ENCODE measurements at regions not wholly inside any gene's neighbourhood (a gene's known extent, or its start where the extent isn't known, plus 50 kb on each side); places are given as distances from the start of the nearest gene placed in this dataset.

DNA sequence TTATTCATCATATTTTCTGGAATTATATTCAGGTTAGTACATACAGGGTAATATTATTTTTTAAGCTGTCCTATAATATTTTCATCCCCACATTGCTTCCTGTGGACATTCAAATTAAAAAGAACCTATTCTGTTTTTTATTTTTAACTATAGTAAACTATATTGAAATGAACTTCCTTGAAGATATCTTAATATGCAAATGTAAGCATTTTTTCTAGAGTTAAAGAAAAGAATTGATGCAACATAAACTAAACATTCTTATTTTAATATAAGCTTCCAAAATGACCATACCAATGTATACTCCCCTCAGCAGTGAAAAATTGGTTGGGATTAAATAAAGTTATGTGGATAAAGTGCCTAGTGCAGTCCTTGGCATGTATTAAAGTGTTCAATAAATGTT, 416.6 kb downstream of the KIF2B start:
- TF ChIP-seq MXI1 (conservative IDR thresholded peaks at IDR 0.05; ENCODE audit: poor library complexity, severe bottlenecking) = no peak
- TF ChIP-seq SMC3 (conservative IDR thresholded peaks at IDR 0.05; ENCODE audit: poor library complexity) = no peak
- TF ChIP-seq TAF1 (IDR thresholded peaks at IDR 0.05; ENCODE audit: low read depth) = no peak
- TF ChIP-seq CTCF (IDR thresholded peaks at IDR 0.05; ENCODE audit: poor library complexity, severe bottlenecking) = no peak
- TF ChIP-seq, protein P1, sequence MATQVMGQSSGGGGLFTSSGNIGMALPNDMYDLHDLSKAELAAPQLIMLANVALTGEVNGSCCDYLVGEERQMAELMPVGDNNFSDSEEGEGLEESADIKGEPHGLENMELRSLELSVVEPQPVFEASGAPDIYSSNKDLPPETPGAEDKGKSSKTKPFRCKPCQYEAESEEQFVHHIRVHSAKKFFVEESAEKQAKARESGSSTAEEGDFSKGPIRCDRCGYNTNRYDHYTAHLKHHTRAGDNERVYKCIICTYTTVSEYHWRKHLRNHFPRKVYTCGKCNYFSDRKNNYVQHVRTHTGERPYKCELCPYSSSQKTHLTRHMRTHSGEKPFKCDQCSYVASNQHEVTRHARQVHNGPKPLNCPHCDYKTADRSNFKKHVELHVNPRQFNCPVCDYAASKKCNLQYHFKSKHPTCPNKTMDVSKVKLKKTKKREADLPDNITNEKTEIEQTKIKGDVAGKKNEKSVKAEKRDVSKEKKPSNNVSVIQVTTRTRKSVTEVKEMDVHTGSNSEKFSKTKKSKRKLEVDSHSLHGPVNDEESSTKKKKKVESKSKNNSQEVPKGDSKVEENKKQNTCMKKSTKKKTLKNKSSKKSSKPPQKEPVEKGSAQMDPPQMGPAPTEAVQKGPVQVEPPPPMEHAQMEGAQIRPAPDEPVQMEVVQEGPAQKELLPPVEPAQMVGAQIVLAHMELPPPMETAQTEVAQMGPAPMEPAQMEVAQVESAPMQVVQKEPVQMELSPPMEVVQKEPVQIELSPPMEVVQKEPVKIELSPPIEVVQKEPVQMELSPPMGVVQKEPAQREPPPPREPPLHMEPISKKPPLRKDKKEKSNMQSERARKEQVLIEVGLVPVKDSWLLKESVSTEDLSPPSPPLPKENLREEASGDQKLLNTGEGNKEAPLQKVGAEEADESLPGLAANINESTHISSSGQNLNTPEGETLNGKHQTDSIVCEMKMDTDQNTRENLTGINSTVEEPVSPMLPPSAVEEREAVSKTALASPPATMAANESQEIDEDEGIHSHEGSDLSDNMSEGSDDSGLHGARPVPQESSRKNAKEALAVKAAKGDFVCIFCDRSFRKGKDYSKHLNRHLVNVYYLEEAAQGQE (IDR thresholded peaks at IDR 0.05; ENCODE audit: borderline replicate concordance) = no peak
- Histone ChIP-seq H2AFZ (ENCODE audit: low read depth, low read length) (no peak overlapping the region), H3K4me2 (ENCODE audit: low read length) (no peak overlapping the region), H3K27me3 (ENCODE audit: insufficient read depth, low read depth, low read length) (no peaks in the 10 kb centered on the region), H3K9me2 (ENCODE audit: insufficient read depth, low read length) (no peaks in the 10 kb centered on the region), H3F3A (ENCODE audit: insufficient read depth, low read length, poor library complexity, severe bottlenecking) (no peaks in the 10 kb centered on the region), H3K79me2 (replicated peaks; ENCODE audit: insufficient read depth, low read length) (no peaks in the 10 kb centered on the region), H3K36me3 (ENCODE audit: insufficient read depth, low read length) (no peaks in the 10 kb centered on the region), H3K27ac (ENCODE audit: low read length) (no peak overlapping the region), H4K20me1 (ENCODE audit: insufficient read depth) (no peaks in the 10 kb centered on the region), H3K9me3 (ENCODE audit: low read length) (no peaks in the 10 kb centered on the region), H3K9ac (ENCODE audit: low read length) (no peak overlapping the region), H3K4me3 (ENCODE audit: low read length) (no peak overlapping the region)

DNA sequence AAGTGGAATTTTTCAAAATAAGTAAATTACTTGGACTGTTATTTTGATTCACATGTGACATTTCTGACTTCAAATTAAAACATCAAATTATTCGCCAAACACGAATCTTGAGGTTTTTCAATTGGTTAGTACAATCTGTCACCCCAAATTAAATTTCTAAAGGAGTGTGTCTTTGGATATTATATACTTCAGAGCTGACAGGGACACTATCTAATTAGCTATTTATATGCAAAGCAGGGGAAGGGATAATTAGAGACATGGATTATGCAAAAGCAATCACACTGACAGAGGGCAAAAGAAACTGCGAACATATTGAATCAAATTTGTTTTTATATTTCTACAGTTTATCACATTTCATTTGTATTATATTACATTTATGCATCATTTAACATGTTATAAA, 433.0 kb downstream of the KIF2B start:
- no peaks in the 10 kb centered on the region for H3K27me3 ChIP-seq (ENCODE audit: insufficient read depth, low read depth, low read length)
- no peaks in the 10 kb centered on the region for H3K36me3 ChIP-seq (ENCODE audit: insufficient read depth, low read length)
- H2AFZ ChIP-seq (ENCODE audit: low read depth, low read length) = no peak overlapping the region
- H3K79me2 ChIP-seq (replicated peaks; ENCODE audit: insufficient read depth, low read length) = no peaks in the 10 kb centered on the region
- no peaks in the 10 kb centered on the region for H4K20me1 ChIP-seq (ENCODE audit: insufficient read depth)
- H3F3A ChIP-seq (ENCODE audit: insufficient read depth, low read length, poor library complexity, severe bottlenecking) = no peaks in the 10 kb centered on the region
- no peaks in the 10 kb centered on the region for H3K9me2 ChIP-seq (ENCODE audit: insufficient read depth, low read length)
- no peak overlapping the region for H3K27ac ChIP-seq (ENCODE audit: low read length)
- H3K4me3 ChIP-seq (ENCODE audit: low read length) = no peak overlapping the region
- H3K9ac ChIP-seq (ENCODE audit: low read length) = no peak overlapping the region
- no peak overlapping the region for H3K4me2 ChIP-seq (ENCODE audit: low read length)
- TF ChIP-seq POLR2AphosphoS5 (IDR thresholded peaks at IDR 0.05) (no peak), CTCF (IDR thresholded peaks at IDR 0.05; ENCODE audit: poor library complexity, severe bottlenecking) (no peak), EP300 (conservative IDR thresholded peaks at IDR 0.05; ENCODE audit: poor library complexity, severe bottlenecking) (no peak), TAF1 (IDR thresholded peaks at IDR 0.05; ENCODE audit: low read depth) (no peak), EZH2 (IDR thresholded peaks at IDR 0.05; ENCODE audit: borderline replicate concordance, insufficient read depth, low read length, poor library complexity, severe bottlenecking) (no peak), MXI1 (conservative IDR thresholded peaks at IDR 0.05; ENCODE audit: poor library complexity, severe bottlenecking) (no peak), RAD21 (conservative IDR thresholded peaks at IDR 0.05) (no peak), SMC3 (conservative IDR thresholded peaks at IDR 0.05; ENCODE audit: poor library complexity) (no peak)
- TF ChIP-seq, protein P1 (IDR thresholded peaks at IDR 0.05; ENCODE audit: borderline replicate concordance) = no peak
- H3K9me3 ChIP-seq (ENCODE audit: low read length) = no peaks in the 10 kb centered on the region
